Neural progenitor cell (in vitro differentiated cells): ENCODE measurements at regions not wholly inside any gene's neighbourhood (a gene's known extent, or its start where the extent isn't known, plus 50 kb on each side); places are given as distances from the start of the nearest gene placed in this dataset.

Source experiments
- DNase-seq: peaks from one replicate; pipeline ENCODE4 v3.0.0-alpha.2; 2016; ENCODE audit warnings: low spot score
- H2AFZ ChIP-seq: fragments of 200-600 bp; sonication (generic); replicated peaks from 2 replicates; pipeline ENCODE4 v1.6.1; 2016; ENCODE audit warnings: antibody characterized with exemption
- H3F3A ChIP-seq: fragments of 200-600 bp; sonication (generic); 2 replicates; pipeline ENCODE4 v1.6.1; 2016; ENCODE audit warnings: antibody characterized with exemption, low read depth
- H3K27ac ChIP-seq: fragments of 200-600 bp; sonication (generic); 2 replicates; pipeline ENCODE4 v1.5.1; 2016; ENCODE audit warnings: mild to moderate bottlenecking
- H3K27me3 ChIP-seq: fragments of 200-600 bp; sonication (generic); 2 replicates; pipeline ENCODE4 v1.6.1; 2016; ENCODE audit warnings: mild to moderate bottlenecking, moderate library complexity
- H3K36me3 ChIP-seq: fragments of 200-600 bp; sonication (generic); 2 replicates; pipeline ENCODE4 v1.5.1; 2016
- H3K4me1 ChIP-seq: fragments of 200-600 bp; sonication (generic); 2 replicates; pipeline ENCODE4 v1.6.1; 2016; ENCODE audit warnings: mixed run types
- H3K4me2 ChIP-seq: fragments of 200-600 bp; sonication (generic); 2 replicates; pipeline ENCODE4 v1.6.1; 2016
- H3K4me3 ChIP-seq: fragments of 200-600 bp; sonication (generic); 2 replicates; pipeline ENCODE4 v1.5.1; 2016
- H3K79me2 ChIP-seq: fragments of 200-600 bp; sonication (generic); 2 replicates; pipeline ENCODE4 v1.6.1; 2016; ENCODE audit warnings: low read depth
- H3K9ac ChIP-seq: fragments of 200-600 bp; sonication (generic); 2 replicates; pipeline ENCODE4 v1.6.1; 2016
- H3K9me3 ChIP-seq: fragments of 200-600 bp; sonication (generic); 2 replicates; pipeline ENCODE4 v1.5.1; 2016; ENCODE audit warnings: low read depth
- H4K20me1 ChIP-seq: fragments of 200-600 bp; sonication (generic); 2 replicates; pipeline ENCODE4 v1.6.1; 2016; ENCODE audit warnings: low read depth
- H3K27ac Mint-ChIP-seq: 3 replicates; pipeline ENCODE4 v1.8.0; 2021; ENCODE audit warnings: mixed read lengths
- H3K27me3 Mint-ChIP-seq: 2 replicates; pipeline ENCODE4 v1.8.0; 2022; ENCODE audit warnings: low read depth, mild to moderate bottlenecking, inconsistent platforms, moderate library complexity, mixed read lengths; ENCODE audit not compliant: insufficient read depth
- H3K36me3 Mint-ChIP-seq: 3 replicates; pipeline ENCODE4 v1.8.0; 2021; ENCODE audit warnings: mixed read lengths
- H3K4me1 Mint-ChIP-seq: 3 replicates; pipeline ENCODE4 v1.8.0; 2021; ENCODE audit warnings: mixed read lengths
- H3K4me3 Mint-ChIP-seq: 3 replicates; pipeline ENCODE4 v1.8.0; 2021; ENCODE audit warnings: mild to moderate bottlenecking, moderate library complexity, mixed read lengths
- H3K9me3 Mint-ChIP-seq: 3 replicates; pipeline ENCODE4 v1.8.0; 2020; ENCODE audit warnings: mixed read lengths
- EZH2 ChIP-seq: fragments of 200-600 bp; sonication (generic); IDR thresholded peaks from 2 replicates; pipeline ENCODE4 v1.6.1; 2017; ENCODE audit warnings: antibody characterized with exemption, mild to moderate bottlenecking, moderate library complexity
- EZH2phosphoT487 ChIP-seq: fragments of 200-600 bp; sonication (generic); IDR thresholded peaks from 2 replicates; pipeline ENCODE4 v1.6.1; 2017; ENCODE audit warnings: antibody characterized with exemption
- TF ChIP-seq, protein P1 (sequence below): fragments of 200-600 bp; sonication (generic); IDR thresholded peaks from 2 replicates; pipeline ENCODE4 v1.5.1; 2017; ENCODE audit warnings: antibody characterized with exemption, mild to moderate bottlenecking

DNA sequence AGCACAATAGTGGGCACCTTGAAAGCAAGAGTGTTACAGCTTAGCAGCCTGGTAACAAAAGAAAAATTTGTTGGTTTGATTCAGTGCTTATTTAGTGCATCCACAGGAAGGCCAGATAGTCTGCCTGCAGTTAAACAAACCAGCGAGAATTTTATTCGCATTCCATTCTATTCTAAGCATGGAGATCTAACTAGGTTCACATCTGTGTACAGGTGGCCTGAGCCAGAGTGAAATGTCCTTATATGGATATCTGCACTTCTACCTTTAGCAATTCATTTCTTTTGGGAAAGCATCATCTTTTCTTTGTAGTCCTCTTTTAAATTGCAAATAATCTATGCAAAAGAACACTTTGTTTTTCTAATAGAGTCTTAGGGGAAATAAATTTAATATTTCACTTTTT is 659.0 kb upstream of the FZD8 start:
- Histone ChIP-seq H3K79me2 (no peaks in the 10 kb centered on the region), H4K20me1 (no peaks in the 10 kb centered on the region), H3K4me2 (no peak overlapping the region), H3K27me3 (no peaks in the 10 kb centered on the region), H3K27ac (no peak overlapping the region), H3K9me3 (no peaks in the 10 kb centered on the region), H3K4me3 (no peak overlapping the region), H3F3A (no peaks in the 10 kb centered on the region), H3K36me3 (no peaks in the 10 kb centered on the region), H3K4me1 (no peaks in the 10 kb centered on the region), H2AFZ (no peak overlapping the region), H3K9ac (no peak overlapping the region)
- no peaks in the 10 kb centered on the region for H3K27me3 Mint-ChIP-seq
- no peaks in the 10 kb centered on the region for H3K4me1 Mint-ChIP-seq
- DNase-seq = no peak
- no peak overlapping the region for H3K27ac Mint-ChIP-seq
- H3K9me3 Mint-ChIP-seq = no peaks in the 10 kb centered on the region
- TF ChIP-seq EZH2 (no peak), EZH2phosphoT487 (no peak)
- TF ChIP-seq, protein P1, sequence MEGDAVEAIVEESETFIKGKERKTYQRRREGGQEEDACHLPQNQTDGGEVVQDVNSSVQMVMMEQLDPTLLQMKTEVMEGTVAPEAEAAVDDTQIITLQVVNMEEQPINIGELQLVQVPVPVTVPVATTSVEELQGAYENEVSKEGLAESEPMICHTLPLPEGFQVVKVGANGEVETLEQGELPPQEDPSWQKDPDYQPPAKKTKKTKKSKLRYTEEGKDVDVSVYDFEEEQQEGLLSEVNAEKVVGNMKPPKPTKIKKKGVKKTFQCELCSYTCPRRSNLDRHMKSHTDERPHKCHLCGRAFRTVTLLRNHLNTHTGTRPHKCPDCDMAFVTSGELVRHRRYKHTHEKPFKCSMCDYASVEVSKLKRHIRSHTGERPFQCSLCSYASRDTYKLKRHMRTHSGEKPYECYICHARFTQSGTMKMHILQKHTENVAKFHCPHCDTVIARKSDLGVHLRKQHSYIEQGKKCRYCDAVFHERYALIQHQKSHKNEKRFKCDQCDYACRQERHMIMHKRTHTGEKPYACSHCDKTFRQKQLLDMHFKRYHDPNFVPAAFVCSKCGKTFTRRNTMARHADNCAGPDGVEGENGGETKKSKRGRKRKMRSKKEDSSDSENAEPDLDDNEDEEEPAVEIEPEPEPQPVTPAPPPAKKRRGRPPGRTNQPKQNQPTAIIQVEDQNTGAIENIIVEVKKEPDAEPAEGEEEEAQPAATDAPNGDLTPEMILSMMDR = no peak
- no peaks in the 10 kb centered on the region for H3K36me3 Mint-ChIP-seq
- no peak overlapping the region for H3K4me3 Mint-ChIP-seq

DNA sequence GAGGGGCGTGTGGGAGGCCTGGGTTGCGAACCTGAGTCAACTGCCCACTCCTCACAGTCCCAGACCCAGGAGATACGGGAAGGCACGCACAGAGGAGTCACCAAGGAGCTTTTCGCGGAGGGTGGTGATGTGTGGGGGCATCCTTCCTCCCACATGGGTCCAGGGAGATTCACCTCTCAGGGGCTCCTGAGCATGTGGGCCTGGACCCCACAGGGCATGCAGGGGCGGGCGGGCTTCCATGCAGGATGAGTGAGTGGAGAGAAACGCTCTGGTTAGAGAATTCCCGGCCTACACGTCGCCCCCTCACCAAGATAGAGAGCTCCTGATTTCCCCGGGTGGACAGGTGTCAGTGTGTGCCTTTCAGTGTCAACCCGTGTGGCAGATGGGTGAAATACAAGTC is 641.7 kb upstream of the FZD8 start:
- TF ChIP-seq EZH2phosphoT487 (no peak), EZH2 (no peak)
- TF ChIP-seq, protein P1 = no peak
- Mint-ChIP-seq H3K4me1 (peaks cover 3% of the 10 kb centered on the region), H3K27me3 (no peaks in the 10 kb centered on the region), H3K36me3 (no peaks in the 10 kb centered on the region), H3K4me3 (no peak overlapping the region), H3K9me3 (peaks cover 23% of the 10 kb centered on the region), H3K27ac (no peak overlapping the region)
- no peak overlapping the region for H3K27ac ChIP-seq
- H3K36me3 ChIP-seq = peaks cover 3% of the 10 kb centered on the region
- H3K9ac ChIP-seq = no peak overlapping the region
- no peaks in the 10 kb centered on the region for H3F3A ChIP-seq
- no peaks in the 10 kb centered on the region for H4K20me1 ChIP-seq
- H3K79me2 ChIP-seq = no peaks in the 10 kb centered on the region
- H3K9me3 ChIP-seq = peaks cover 14% of the 10 kb centered on the region
- H2AFZ ChIP-seq = no peak overlapping the region
- no peak for DNase-seq
- H3K27me3 ChIP-seq = no peaks in the 10 kb centered on the region
- H3K4me2 ChIP-seq = no peak overlapping the region
- H3K4me1 ChIP-seq = peaks cover 6% of the 10 kb centered on the region
- H3K4me3 ChIP-seq = no peak overlapping the region

DNA sequence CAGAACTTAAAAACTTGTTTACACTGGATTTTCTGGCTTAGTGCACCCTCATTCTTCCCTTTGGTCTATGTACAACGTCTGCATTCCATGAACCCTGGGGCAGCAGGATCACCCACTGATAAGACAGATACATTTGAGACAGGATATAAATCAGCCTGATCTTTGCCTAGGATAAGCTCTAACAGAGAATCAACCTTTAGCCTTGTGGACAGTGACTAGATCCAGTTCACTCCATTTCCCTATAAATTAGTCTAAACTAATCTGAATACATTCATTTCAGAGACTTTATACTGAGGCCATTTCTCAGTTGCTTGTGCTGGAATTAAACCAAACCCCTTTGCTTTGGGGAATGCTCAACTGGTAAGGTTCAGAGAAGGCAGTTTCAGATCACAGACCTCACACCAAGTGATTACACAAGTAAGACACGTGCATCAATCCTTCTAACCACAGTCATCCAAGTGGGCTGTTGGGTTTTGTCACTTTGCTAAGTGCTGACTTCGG is 639.8 kb upstream of the FZD8 start:
- Histone ChIP-seq H2AFZ (no peak overlapping the region), H3K9me3 (peaks cover 9% of the 10 kb centered on the region), H3K4me2 (no peak overlapping the region), H3F3A (no peaks in the 10 kb centered on the region), H3K27me3 (no peaks in the 10 kb centered on the region), H3K27ac (no peak overlapping the region), H4K20me1 (no peaks in the 10 kb centered on the region), H3K4me3 (no peak overlapping the region), H3K36me3 (peaks cover 3% of the 10 kb centered on the region), H3K9ac (no peak overlapping the region), H3K79me2 (no peaks in the 10 kb centered on the region), H3K4me1 (peaks cover 6% of the 10 kb centered on the region)
- no peaks in the 10 kb centered on the region for H3K36me3 Mint-ChIP-seq
- peaks cover 3% of the 10 kb centered on the region for H3K4me1 Mint-ChIP-seq
- no peaks in the 10 kb centered on the region for H3K27me3 Mint-ChIP-seq
- H3K9me3 Mint-ChIP-seq = peaks cover 13% of the 10 kb centered on the region
- no peak for TF ChIP-seq EZH2phosphoT487
- no peak overlapping the region for H3K4me3 Mint-ChIP-seq
- no peak overlapping the region for H3K27ac Mint-ChIP-seq
- no peak for DNase-seq

DNA sequence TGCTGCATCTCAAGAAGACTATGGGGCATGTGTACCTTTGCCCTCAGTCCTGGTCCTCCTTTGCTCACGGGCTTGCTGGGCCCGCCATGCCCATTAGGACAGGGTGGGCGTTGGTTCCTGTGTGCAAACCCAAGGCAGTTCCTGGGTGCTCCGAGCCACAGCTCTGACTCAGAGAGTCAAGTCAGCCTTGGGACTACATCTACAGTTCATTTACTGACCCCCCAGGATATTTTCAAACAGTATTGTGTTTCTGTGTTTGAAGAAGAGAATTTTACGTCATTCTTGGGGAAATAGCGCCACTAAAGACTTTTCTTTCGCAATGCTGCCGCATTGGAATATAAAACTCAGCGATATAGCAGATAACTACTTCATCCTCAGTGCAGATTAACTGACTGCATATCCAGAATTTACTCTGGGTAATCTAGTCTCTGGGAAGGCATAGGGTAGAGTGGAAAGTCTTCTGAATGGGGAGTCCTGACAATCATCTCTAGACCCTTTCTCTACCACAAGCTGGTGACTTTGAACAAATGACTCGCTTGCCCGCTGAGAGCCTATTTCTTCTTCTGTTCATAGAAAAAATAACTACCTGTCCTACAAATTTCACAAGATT is 638.9 kb upstream of the FZD8 start:
- no peak for DNase-seq
- H2AFZ ChIP-seq = no peak overlapping the region
- no peaks in the 10 kb centered on the region for H3K79me2 ChIP-seq
- H3K36me3 Mint-ChIP-seq = no peaks in the 10 kb centered on the region
- peaks cover 3% of the 10 kb centered on the region for H3K4me1 Mint-ChIP-seq
- H3K9me3 ChIP-seq = peaks cover 5% of the 10 kb centered on the region
- H3F3A ChIP-seq = no peaks in the 10 kb centered on the region
- H3K4me2 ChIP-seq = no peak overlapping the region
- no peak overlapping the region for H3K27ac ChIP-seq
- H4K20me1 ChIP-seq = no peaks in the 10 kb centered on the region
- no peaks in the 10 kb centered on the region for H3K36me3 ChIP-seq
- H3K9me3 Mint-ChIP-seq = peaks cover 7% of the 10 kb centered on the region
- peaks cover 3% of the 10 kb centered on the region for H3K27me3 Mint-ChIP-seq
- H3K27me3 ChIP-seq = no peaks in the 10 kb centered on the region
- no peak overlapping the region for H3K4me3 Mint-ChIP-seq
- H3K9ac ChIP-seq = no peak overlapping the region
- H3K4me3 ChIP-seq = no peak overlapping the region
- peaks cover 6% of the 10 kb centered on the region for H3K4me1 ChIP-seq
- H3K27ac Mint-ChIP-seq = no peak overlapping the region
- TF ChIP-seq EZH2 (no peak), EZH2phosphoT487 (no peak)
- TF ChIP-seq, protein P1 = no peak
